ENCODE measurements at regions not wholly inside any gene's neighbourhood (a gene's known extent, or its start where the extent isn't known, plus 50 kb on each side); places are given as distances from the start of the nearest gene placed in this dataset.
"Not testable (repeated sequence)": the region's sequence is repeated elsewhere in the genome, so short reads cannot be mapped to it uniquely, and the experiment has no call there.

DNA sequence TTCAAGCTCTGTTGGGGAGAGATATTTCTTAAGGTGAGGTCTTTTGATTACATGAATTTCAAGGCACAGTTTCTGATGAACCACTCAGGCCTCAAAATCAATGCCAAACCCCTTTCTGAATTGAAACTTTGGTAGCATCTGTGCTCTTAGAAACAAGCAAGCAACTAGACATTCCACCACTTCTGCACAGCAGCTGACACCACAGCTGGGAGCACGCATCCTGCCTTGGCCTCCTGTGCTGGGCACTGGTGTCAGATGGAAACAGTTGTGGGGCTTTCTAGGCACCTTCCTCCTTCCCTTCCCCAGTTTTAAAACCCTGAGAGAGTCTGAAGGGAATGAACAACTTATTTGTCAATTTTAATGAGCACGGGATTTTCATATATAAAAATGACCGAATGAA, 360.2 kb downstream of the ADGRL2 start:
- DNase-seq (ENCODE audit: low read depth in 4 of 4, low spot score in 2 of 4): no peak

DNA sequence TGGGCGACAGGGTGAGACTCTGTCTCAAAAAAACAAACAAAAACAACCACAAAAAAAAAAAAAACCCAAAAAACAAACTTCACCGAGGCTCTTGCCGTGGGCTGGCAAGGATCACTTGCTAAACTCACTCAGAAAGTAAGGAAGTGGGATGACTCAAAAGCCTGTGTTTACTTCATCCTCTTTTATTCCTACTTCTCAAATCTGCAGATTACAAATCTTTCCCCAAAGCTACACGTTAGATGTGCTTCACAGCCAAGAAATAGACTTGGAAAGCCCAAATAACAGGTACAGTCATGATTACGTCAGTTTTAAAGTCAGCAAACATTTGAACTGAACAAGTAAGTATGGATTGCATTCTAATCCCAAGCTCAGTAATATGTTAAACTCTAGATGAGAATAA, 359.3 kb downstream of the ADGRL2 start:
- DNase-seq (ENCODE audit: low read depth in 4 of 4, low spot score in 2 of 4): no peak

DNA sequence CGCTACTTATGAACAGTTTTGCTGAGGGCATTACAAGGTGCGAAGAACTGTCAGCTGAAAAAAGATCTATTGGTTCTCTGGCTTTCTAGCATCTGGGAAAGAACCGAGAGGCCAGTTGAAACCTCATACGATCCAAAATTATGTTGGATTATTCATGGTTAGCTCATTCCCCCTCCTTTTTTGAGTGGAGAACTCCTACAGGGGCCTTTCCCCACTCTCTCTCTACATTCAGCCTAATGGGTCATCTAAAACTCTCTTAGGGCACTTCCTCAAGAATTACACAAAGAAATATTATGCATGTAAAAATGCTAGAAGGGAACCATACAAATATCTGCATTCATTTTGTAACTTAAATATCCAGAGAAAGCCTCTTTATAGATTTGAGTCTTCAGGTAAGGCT, 358.2 kb downstream of the ADGRL2 start:
- no peak for DNase-seq (ENCODE audit: low read depth in 4 of 4, low spot score in 2 of 4)

DNA sequence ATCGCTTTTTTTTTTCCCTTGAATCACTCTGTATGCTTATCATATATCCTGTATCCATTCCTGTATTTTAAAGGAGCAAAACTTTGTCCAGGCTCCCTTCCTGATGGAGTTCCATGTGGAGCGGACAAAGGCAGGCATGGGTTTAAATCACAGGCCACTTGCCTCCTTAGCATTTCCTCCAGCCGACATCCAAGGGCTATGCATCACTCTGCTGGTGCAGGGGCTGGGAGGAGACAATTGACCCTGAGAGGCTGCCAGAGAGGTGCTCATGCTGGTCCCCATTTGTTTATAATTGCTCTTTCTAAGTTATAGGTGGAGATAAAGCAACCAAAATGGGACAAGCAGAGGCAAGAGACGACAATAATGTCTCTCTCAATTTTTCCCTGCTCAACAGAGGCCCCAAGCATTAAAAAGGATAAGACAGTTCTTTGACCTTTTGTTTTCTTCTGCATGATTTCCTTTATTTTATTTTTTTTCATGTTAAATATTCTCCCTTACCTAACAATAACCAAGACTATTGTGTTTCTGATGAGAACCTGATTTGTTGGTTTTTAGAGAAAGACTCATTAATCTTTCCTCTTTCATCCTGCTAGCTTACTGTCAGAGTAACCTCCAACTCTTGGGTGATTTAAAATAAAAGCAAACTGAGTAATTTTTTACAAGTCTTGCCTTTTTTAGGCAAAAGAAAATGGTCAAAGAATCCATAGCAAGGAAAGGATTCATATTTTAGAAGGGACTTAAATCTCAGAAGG, 353.7 kb downstream of the ADGRL2 start:
- DNase-seq (ENCODE audit: low read depth in 4 of 4, low spot score in 2 of 4): no peak

DNA sequence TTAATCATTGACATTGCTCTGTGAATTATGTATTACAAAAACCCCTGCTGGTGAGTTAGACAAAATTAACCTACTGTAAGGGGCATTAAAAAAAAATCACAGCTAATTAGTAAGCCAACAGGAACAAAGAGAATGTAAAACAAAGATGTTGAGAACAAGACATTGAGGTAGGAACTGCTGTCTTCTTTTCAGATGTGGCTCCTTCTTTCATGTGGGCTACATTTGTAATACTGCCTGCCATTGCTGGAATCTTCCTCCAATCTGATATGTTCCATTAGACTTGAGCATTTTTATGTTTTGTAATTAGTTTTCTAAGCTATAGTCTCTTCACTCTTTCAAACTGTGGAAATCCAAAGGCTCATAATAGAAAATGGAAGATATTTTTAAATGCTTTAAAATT, 353.0 kb downstream of the ADGRL2 start:
- no peak for DNase-seq (ENCODE audit: low read depth in 4 of 4, low spot score in 2 of 4)

DNA sequence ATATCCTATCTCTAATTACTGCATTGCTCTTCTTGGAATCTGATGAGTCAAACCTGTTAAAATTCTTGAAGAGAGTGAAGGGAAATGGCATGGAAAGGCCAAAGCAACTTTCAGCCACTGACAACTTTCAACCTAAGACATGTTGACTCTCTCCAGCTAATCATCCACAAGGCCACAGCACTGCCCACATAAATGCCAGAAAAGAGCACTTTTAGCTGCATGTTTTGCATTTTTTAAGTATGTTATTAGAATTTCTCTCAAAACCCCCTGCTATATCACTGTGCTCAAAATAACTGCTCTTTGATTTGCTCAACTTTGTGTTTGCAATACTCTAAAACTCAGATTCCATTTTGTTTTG, 352.5 kb downstream of the ADGRL2 start:
- DNase-seq (ENCODE audit: low read depth in 4 of 4, low spot score in 2 of 4): no peak

DNA sequence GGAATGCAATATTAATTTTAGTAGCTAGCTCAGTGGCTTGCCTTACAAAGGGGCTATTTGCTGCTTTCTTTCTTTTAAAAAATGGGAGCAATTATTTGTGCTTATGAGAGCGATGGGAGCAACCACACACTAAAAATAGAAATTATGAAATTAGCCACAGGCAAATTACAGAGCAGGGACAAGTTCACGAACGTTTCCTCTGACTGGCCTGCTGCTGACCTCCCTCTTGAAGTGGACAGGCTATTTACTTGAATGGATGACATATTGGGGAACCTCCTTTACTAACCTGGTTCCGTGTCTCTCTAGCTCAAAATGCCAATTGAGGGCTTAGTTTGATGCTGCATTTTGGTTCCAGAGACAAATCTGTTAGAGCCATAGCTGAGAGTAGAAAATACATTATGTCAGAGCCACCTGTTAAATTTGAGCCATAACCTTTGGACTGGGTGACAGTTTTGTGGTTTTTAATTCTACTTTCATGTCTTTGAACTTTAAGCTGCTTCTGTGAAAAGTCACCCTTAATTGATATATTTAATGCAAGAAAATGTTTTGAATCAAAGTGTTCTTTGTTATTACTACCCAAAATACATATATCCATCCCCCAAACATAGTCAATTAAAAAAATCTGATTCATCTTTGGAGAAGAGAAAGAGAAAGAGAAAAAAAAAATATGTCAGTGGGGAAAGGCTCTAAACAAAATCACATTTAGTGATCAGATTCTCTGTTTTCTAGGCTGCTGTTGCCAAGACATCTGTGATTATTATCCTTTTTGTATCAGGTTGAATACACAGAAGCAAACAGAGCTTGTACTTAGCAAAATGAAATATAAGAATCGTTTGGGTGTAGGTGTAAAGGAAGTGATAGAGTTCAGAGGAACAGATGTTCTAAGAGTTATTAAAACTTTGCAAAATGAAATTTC, 351.9 kb downstream of the ADGRL2 start:
- no peak for DNase-seq (ENCODE audit: low read depth in 4 of 4, low spot score in 2 of 4)

DNA sequence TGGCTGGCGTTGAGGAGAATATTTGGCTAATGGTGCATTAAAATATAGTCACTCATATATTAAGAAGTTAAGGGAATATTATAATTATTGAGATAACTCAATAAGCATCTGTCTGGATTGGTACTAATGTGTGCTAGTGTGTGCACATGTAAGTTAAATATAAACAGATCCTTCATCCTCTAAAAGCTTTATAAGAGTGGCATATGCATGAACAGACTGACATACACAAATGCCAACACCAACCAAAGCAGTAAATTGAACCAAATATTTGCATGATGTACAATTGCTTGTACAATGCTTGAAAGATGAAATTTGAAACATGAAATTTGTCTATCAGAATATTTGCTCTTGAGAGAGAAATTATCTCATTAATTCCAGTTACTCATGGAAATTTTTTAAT, 344.9 kb downstream of the ADGRL2 start:
- no peak for DNase-seq (ENCODE audit: low read depth in 4 of 4, low spot score in 2 of 4)

DNA sequence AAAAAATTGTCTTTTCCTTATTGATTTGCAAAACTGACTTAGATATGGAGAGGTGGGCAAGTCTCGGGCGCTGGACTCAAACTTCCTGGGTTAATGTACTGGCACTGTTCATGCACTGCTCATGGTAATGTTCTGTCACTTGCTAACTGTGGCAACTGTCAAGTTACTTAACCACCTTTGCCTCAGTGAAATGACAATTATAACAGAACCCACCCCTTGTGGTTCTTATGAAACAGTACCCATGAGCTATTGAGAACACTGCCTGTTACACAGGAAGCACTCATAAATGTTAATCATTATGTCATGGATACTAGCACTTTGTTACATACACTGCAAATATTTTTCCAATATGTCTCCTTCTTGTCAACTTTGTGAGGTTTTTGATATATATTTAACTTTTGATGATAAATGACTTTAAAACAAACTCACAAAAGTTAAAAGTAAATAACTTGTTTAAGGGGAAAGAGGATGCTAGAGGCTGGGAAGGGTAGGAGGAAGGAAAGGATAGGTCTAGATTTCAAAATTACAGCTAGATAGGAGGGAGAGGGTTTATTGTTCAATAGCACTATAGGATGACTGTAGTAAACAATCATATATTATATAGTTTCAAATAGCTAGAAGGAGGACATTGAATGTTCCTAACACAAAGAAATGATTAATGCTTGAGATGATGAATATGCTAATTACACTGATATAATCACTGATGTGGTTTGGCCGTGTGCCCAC, 342.5 kb downstream of the ADGRL2 start:
- DNase-seq (ENCODE audit: low read depth in 4 of 4, low spot score in 2 of 4): no peak

DNA sequence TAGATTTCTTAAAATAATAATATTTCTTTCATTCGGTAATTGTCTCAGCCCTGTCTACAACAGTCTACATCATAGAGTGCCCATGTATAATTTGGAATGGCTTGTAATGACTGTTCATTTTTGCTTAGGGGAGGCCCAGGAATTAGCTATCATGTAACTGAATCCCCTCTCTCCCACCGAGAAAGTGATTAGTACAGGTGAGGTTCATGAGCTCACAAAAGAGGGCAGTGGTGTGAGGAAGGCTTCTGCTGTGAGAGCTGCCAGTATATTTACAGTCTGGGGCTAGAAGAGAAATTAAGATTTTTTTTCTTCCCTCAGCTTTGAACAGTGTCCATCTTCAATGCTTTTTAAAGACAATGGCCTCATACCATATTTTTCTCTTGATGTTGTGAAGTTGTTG, 340.7 kb downstream of the ADGRL2 start:
- DNase-seq (ENCODE audit: low read depth in 4 of 4, low spot score in 2 of 4): no peak

DNA sequence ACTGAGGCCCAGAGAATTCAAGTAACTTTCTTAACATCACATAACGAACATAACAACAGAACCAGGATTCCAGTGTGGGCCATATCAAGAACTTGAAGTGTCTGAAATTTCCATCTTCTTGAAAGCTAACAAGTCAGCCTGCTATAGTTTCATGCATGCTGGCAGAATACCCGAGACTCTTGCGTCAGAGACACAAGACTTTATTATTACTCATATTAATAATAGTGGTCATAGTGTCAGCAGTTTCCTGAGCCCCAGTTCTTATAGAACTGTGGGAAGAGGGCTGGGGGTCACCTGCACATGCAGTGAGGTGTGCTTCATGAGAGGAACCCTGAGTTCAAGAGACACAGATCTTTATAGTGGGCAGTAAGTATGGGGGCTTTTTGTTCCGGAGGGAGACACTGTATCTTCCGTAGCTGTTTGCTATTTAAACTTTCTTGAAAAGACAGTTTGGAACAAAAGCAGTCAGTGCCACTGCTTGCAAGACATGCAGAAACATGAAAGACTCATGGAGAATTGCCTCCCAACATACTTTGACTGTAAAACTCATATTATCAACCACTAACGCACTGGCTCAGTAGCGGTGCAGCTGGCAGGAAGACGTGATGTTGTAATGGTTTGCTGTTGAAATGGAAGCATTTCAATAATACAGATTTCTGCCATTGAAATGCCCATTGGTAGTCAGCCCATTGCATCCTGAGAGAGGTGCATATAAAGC, 339.2 kb downstream of the ADGRL2 start:
- no peak for DNase-seq (ENCODE audit: low read depth in 4 of 4, low spot score in 2 of 4)

DNA sequence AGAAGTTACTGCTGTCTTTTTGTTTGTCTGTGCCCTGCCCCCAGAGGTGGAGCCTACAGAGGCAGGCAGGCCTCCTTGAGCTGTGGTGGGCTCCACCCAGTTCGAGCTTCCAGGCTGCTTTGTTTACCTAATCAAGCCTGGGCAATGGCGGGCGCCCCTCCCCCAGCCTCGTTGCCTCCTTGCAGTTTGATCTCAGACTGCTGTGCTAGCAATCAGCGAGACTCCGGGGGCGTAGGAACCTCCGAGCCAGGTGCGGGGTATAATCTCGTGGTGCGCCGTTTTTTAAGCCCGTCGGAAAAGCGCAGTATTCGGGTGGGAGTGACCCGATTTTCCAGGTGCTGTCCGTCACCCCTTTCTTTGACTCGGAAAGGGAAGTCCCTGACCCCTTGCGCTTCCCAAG, 335.6 kb downstream of the ADGRL2 start:
- DNase-seq (ENCODE audit: low read depth in 4 of 4, low spot score in 2 of 4): not testable (repeated sequence)

DNA sequence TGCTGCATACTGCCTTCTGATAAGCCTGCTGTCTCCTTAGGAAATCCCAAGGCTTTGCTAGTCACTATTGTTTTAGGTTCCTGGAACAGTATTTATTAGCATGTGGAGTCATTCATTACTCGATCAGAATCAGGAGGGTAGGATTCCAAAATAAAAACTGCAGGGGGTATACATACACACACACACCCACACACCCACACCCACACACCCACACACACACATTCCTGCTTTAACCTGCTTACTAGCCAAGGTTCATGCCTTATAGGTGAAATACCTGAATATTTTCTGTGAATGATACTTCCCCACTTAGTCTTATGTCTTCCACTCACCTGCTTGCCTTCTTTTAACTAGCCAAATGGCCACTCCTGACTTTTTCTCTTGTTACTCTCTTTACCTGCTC, 325.1 kb downstream of the ADGRL2 start:
- no peak for DNase-seq (ENCODE audit: low read depth in 4 of 4, low spot score in 2 of 4)

DNA sequence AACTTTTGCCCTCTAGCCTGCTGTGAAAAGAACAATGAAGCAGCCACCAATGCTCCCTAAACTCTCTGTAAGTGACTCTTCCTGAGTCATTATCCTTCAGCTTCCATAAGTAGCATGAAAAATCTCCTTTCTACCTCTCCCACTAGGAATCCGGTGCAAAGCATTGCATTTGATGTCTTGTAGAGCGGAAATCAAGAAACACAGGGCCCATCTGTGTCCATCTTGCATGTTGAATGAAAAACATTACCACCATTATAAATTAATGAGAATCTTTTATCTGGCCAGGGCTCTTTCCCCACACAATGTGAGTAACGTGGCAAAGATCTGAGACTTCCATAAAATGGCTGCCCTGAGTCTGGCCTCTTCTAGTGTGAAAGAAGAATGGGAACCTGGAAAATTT, 324.4 kb downstream of the ADGRL2 start:
- no peak for DNase-seq (ENCODE audit: low read depth in 4 of 4, low spot score in 2 of 4)

DNA sequence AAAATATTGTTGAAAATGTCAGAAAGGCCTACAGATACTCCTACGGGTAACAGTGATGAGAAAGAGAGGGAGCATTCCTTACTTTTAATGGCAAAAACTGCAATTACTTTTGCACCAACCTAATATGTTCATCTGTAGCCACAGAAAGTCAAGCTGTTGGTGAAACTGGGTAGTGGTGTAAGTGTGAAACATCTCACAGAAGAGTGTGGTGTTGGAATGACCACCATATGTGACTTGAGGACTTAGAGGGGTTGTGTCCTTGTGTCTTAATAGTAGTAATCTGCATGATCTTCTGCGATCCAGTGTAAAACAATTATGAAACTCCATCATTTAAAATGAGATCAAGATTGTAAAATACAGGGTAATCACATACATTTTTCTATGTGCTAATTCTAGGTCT, 320.7 kb downstream of the ADGRL2 start:
- DNase-seq (ENCODE audit: low read depth in 4 of 4, low spot score in 2 of 4): no peak

DNA sequence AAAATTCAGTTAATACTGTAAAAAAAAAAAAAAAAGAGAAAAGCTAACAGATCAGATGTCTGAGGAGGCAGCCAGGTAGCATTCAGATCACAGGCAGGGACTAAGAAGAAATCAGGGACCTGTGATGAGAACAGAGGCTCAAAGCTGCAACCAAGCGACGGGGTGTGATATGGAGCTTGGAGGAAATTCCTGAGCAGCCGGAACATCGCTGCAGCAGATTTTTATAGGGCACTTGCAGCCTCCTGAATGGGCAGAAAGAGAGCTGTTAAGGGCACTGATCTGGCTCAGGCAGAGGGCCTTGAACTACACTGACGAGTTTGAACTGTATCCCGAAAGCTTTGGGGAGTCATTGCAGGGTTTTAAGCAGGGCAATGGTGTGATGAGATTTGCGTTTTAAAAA, 315.4 kb downstream of the ADGRL2 start:
- no peak for DNase-seq (ENCODE audit: low read depth in 4 of 4, low spot score in 2 of 4)

DNA sequence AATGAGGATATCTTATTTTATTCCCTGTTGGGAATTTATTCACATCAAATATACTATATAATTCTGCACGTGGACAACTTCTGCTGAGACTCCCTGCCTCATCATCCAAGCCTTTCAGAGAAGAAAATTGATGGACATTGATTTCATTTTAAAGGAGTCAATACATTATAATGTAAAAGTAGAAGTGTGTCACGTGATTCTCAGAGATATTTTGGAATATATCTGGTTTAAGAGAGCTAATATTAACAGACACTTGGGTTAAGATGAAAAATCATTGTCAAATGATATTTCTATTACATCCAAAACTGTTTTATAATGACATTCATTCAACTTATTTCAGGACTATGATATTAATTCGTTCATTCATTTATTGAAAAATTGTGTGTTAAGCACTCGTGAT, 314.2 kb downstream of the ADGRL2 start:
- DNase-seq (ENCODE audit: low read depth in 4 of 4, low spot score in 2 of 4): no peak

DNA sequence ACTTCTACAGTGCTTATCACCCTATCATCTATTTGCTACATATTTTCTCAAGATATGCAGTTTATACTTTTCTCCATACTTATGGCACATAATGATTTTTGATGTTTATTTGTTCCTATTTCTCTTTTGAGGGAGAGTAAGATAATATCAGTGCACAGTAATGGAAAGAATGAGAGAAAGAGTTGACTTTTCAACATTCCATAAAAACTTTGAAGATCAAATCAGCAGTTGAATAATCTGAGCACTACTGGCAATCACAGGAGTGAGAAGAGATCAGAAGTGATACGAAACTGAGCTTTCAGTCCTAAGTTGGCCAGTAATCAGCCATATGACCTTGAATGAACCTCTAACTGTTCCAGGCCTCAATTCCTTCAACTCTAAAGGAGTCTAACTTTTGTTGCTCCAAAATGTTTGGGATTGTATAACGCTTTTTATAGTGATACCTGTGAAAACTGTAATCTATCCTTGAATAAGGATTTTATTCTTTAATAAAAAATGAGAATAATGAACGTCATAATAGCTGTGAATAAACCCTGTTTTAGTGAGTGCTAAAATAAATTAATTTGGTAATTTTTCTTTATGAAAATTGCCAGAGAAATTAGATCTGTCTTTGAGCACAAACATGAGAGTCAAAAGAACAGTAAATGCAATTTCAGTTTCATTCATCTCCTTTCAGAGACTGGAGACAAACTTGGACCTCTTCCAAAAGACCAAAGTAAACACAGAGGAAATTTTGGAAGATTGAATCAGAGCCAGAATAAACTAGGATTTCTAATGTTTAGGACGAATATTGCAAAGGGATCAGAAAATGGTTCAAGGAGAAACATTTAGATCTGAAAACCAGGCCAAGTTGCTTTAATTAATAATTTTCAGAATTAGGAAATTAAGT, 309.9 kb downstream of the ADGRL2 start:
- peak in 1 of 4 donors; percentile 19 for DNase-seq (ENCODE audit: low read depth in 4 of 4, low spot score in 2 of 4)

DNA sequence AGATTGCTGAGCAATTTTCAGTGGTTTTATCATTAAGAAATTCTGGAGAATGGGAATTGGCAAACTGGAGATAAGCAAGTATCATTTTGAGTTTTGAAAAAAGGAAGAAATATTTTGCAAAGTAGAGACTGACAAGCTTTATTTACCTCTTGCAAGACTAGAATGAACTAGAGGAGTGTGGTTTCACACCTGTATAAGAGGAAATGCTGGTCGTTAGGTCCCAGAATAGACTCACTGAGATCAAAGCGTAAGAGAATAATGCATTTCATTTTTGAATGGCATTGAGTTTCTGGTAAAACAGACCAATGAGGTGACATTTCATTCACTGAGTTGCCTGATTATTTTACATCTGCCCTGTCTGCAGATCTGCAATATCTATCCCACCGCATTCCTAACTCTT, 308.1 kb downstream of the ADGRL2 start:
- DNase-seq (ENCODE audit: low read depth in 4 of 4, low spot score in 2 of 4): no peak

DNA sequence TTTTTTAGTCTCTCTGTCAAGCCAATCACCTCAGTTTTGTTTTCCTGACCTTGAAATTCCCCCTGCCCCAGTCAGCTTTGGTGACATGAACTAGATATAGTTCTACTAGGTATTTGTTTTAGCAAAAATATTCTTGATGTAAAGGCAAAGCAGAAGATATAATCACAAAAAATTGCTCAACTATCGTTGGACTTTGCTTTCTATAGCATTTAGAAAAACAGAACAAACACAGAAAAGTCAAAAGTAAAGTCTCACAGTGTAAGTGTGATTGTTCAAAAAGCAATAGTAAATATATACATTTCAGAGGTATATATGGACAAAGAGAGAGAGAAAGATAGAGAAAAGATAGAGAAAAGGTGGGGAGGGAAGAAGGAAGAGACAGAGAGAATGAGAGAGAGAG, 305.9 kb downstream of the ADGRL2 start:
- DNase-seq (ENCODE audit: low read depth in 4 of 4, low spot score in 2 of 4): no peak
